ENCODE measurements at regions not wholly inside any gene's neighbourhood (a gene's known extent, or its start where the extent isn't known, plus 50 kb on each side); places are given as distances from the start of the nearest gene placed in this dataset.

- H3K27ac ChIP-seq (ENCODE audit: extremely low read depth, low read depth, low read length) = no peak overlapping the region
- ChIA-PET CTCF (interaction anchor here (0.6 to 0.9 kb wide), 2 partner anchors 102 to 603 kb away, joined by 3 read pairs; no protein-coding TSS in a partner anchor), POLR2A (interaction anchor here (0.7 kb wide), 1 partner anchor 29 kb away, joined by 3 read pairs; no protein-coding TSS in a partner anchor)
- no peaks in the 10 kb centered on the region for H3K9me3 ChIP-seq (ENCODE audit: control insufficient read depth, insufficient read depth, low read depth, low read length)
- no peaks in the 10 kb centered on the region for H3K36me3 ChIP-seq (ENCODE audit: control insufficient read depth in 2 of 2, insufficient read depth in 1 of 2, low read length in 2 of 2)
- H3K4me1 ChIP-seq (ENCODE audit: control insufficient read depth, insufficient read depth, low read length) = no peaks in the 10 kb centered on the region
- no peak overlapping the region for H3K4me3 ChIP-seq (ENCODE audit: low read depth, low read length)
- TF ChIP-seq ZNF239 (tag by site-specific recombination; IDR thresholded peaks at IDR 0.05) (no peak), ATF2 (tag by site-specific recombination; IDR thresholded peaks at IDR 0.05; ENCODE audit: low read depth) (peak; percentile 31; the same call in 1 of the 2 replicates), KLF8 (tag by site-specific recombination; IDR thresholded peaks at IDR 0.05) (no peak), ZNF843 (tag by site-specific recombination; IDR thresholded peaks at IDR 0.05) (no peak), OVOL3 (tag by site-specific recombination; IDR thresholded peaks at IDR 0.05) (no peak), ZNF549 (tag by site-specific recombination; IDR thresholded peaks at IDR 0.05) (no peak), ZNF76 (tag by site-specific recombination; IDR thresholded peaks at IDR 0.05; ENCODE audit: borderline replicate concordance, low read depth) (no peak), SP3 (tag by site-specific recombination; IDR thresholded peaks at IDR 0.05) (no peak), ZNF350 (tag by site-specific recombination; IDR thresholded peaks at IDR 0.05) (no peak)
Observed at GRCh38 chr6:44771647-44772415, 384.3 kb downstream of the CDC5L start.

GRCh38 chr6:44772838-44773237 is 385.3 kb downstream of the CDC5L start:
- TF ChIP-seq ZNF10 (tag by site-specific recombination; IDR thresholded peaks at IDR 0.05) (no peak), ZNF121 (tag by site-specific recombination; IDR thresholded peaks at IDR 0.05) (no peak)
- H3K4me1 ChIP-seq (ENCODE audit: control insufficient read depth, insufficient read depth, low read length) = no peaks in the 10 kb centered on the region
- no peaks in the 10 kb centered on the region for H3K36me3 ChIP-seq (ENCODE audit: control insufficient read depth in 2 of 2, insufficient read depth in 1 of 2, low read length in 2 of 2)
- CTCF ChIA-PET = interaction anchor here (0.6 to 0.9 kb wide), 2 partner anchors 103 to 252 kb away, joined by 3 read pairs; no protein-coding TSS in a partner anchor
- POLR2A ChIA-PET = no interaction called here
- H3K4me3 ChIP-seq (ENCODE audit: low read depth, low read length) = no peak overlapping the region
- H3K9me3 ChIP-seq (ENCODE audit: control insufficient read depth, insufficient read depth, low read depth, low read length) = no peaks in the 10 kb centered on the region
- H3K27ac ChIP-seq (ENCODE audit: extremely low read depth, low read depth, low read length) = no peak overlapping the region

GRCh38 chr6:44775121-44775520 is 387.6 kb downstream of the CDC5L start:
- Histone ChIP-seq H3K4me1 (ENCODE audit: control insufficient read depth, insufficient read depth, low read length) (no peaks in the 10 kb centered on the region), H3K9me3 (ENCODE audit: control insufficient read depth, insufficient read depth, low read depth, low read length) (no peaks in the 10 kb centered on the region), H3K36me3 (ENCODE audit: control insufficient read depth in 2 of 2, insufficient read depth in 1 of 2, low read length in 2 of 2) (no peaks in the 10 kb centered on the region), H3K27ac (ENCODE audit: extremely low read depth, low read depth, low read length) (no peak overlapping the region), H3K4me3 (ENCODE audit: low read depth, low read length) (no peak overlapping the region)
- no peak for TF ChIP-seq ZNF274 (IDR thresholded peaks at IDR 0.05; ENCODE audit: low read length)
- TF ChIP-seq ZNF274 (tag by site-specific recombination; IDR thresholded peaks at IDR 0.05; ENCODE audit: borderline replicate concordance) = no peak
- no peak for TF ChIP-seq ZNF558 (tag by site-specific recombination; IDR thresholded peaks at IDR 0.05)
- TF ChIP-seq ZNF404 (tag by site-specific recombination; IDR thresholded peaks at IDR 0.05) = no peak
- TF ChIP-seq ZNF133 (tag by site-specific recombination; IDR thresholded peaks at IDR 0.05) = no peak
- no peak for TF ChIP-seq ZNF449 (tag by site-specific recombination; IDR thresholded peaks at IDR 0.05)
- TF ChIP-seq BCL11A (tag by site-specific recombination; IDR thresholded peaks at IDR 0.05; ENCODE audit: low read depth) = no peak
- no peak for TF ChIP-seq ZNF146 (tag by site-specific recombination; IDR thresholded peaks at IDR 0.05)
- no peak for TF ChIP-seq ZNF341 (tag by site-specific recombination; IDR thresholded peaks at IDR 0.05; ENCODE audit: low read depth)
- no peak for TF ChIP-seq ZNF707 (tag by site-specific recombination; IDR thresholded peaks at IDR 0.05)
- TF ChIP-seq KLF1 (tag by site-specific recombination; IDR thresholded peaks at IDR 0.05) = no peak
- TF ChIP-seq ZBTB17 (tag by site-specific recombination; IDR thresholded peaks at IDR 0.05) = no peak
- TF ChIP-seq KLF7 (tag by site-specific recombination; IDR thresholded peaks at IDR 0.05; ENCODE audit: borderline replicate concordance) = no peak
- TF ChIP-seq ZSCAN16 (tag by site-specific recombination; IDR thresholded peaks at IDR 0.05) = no peak
- no peak for TF ChIP-seq PRDM1 (tag by site-specific recombination; IDR thresholded peaks at IDR 0.05)
- TF ChIP-seq WT1 (tag by site-specific recombination; IDR thresholded peaks at IDR 0.05) = no peak
- TF ChIP-seq ZNF132 (tag by site-specific recombination; IDR thresholded peaks at IDR 0.05; ENCODE audit: borderline replicate concordance) = no peak
- no peak for TF ChIP-seq ZNF112 (tag by site-specific recombination; IDR thresholded peaks at IDR 0.05)
- ChIA-PET CTCF (interaction anchor here (0.5 to 0.7 kb wide), 2 partner anchors 193 to 907 kb away, joined by 3 to 4 read pairs; no protein-coding TSS in a partner anchor), POLR2A (no interaction called here)
